Osteocyte (in vitro differentiated cells): ENCODE measurements at regions not wholly inside any gene's neighbourhood (a gene's known extent, or its start where the extent isn't known, plus 50 kb on each side); places are given as distances from the start of the nearest gene placed in this dataset.

Experiments
- DNase-seq: peaks from one replicate; pipeline ENCODE4 v3.0.0; 2021; ENCODE audit warnings: mixed read lengths; ENCODE audit not compliant: unreplicated experiment; ENCODE audit errors: extremely low spot score
- H3K27ac Mint-ChIP-seq: one replicate; pipeline ENCODE4 v1.8.0; 2021; ENCODE audit warnings: mild to moderate bottlenecking, mixed read lengths; ENCODE audit not compliant: unreplicated experiment
- H3K27me3 Mint-ChIP-seq: one replicate; pipeline ENCODE4 v1.8.0; 2021; ENCODE audit warnings: mixed read lengths; ENCODE audit not compliant: unreplicated experiment
- H3K36me3 Mint-ChIP-seq: one replicate; pipeline ENCODE4 v1.8.0; 2021; ENCODE audit warnings: mixed read lengths; ENCODE audit not compliant: unreplicated experiment
- H3K4me1 Mint-ChIP-seq: one replicate; pipeline ENCODE4 v1.8.0; 2021; ENCODE audit warnings: mixed read lengths; ENCODE audit not compliant: unreplicated experiment
- H3K4me3 Mint-ChIP-seq: one replicate; pipeline ENCODE4 v1.8.0; 2021; ENCODE audit warnings: mild to moderate bottlenecking, moderate library complexity, mixed read lengths; ENCODE audit not compliant: unreplicated experiment
- H3K9me3 Mint-ChIP-seq: one replicate; pipeline ENCODE4 v1.8.0; 2021; ENCODE audit warnings: mixed read lengths; ENCODE audit not compliant: unreplicated experiment
- TF ChIP-seq, protein P1 (sequence below): fragments of 200-600 bp; sonication (generic); IDR thresholded peaks from 2 replicates; pipeline ENCODE4 v1.5.0; 2021; ENCODE audit warnings: antibody characterized with exemption, mild to moderate bottlenecking, moderate library complexity

DNA sequence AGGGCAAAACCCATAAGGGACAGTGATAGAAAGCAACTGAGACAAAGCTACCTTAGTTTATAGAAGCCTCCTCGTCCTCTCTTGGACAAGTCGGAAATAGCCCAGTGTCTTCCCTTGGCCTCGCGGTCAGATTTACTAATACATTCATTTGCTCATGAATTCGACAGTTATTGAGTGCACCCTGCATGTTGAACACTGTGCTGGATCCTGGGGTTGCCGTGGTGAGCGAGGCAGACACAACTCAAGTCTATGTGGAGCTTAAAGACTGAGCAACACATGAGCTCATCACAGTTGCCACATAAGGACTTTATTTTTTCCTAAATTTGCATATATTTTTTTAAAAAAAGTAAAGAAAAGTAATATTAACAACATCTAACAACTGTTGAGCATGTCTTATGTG lies 411.1 kb upstream of the ITGA1 start:
- TF ChIP-seq, protein P1, sequence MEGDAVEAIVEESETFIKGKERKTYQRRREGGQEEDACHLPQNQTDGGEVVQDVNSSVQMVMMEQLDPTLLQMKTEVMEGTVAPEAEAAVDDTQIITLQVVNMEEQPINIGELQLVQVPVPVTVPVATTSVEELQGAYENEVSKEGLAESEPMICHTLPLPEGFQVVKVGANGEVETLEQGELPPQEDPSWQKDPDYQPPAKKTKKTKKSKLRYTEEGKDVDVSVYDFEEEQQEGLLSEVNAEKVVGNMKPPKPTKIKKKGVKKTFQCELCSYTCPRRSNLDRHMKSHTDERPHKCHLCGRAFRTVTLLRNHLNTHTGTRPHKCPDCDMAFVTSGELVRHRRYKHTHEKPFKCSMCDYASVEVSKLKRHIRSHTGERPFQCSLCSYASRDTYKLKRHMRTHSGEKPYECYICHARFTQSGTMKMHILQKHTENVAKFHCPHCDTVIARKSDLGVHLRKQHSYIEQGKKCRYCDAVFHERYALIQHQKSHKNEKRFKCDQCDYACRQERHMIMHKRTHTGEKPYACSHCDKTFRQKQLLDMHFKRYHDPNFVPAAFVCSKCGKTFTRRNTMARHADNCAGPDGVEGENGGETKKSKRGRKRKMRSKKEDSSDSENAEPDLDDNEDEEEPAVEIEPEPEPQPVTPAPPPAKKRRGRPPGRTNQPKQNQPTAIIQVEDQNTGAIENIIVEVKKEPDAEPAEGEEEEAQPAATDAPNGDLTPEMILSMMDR = no peak
- no peak overlapping the region for H3K4me3 Mint-ChIP-seq
- H3K27me3 Mint-ChIP-seq = no peaks in the 10 kb centered on the region
- no peaks in the 10 kb centered on the region for H3K4me1 Mint-ChIP-seq
- no peak overlapping the region for H3K27ac Mint-ChIP-seq
- no peaks in the 10 kb centered on the region for H3K36me3 Mint-ChIP-seq
- no peaks in the 10 kb centered on the region for H3K9me3 Mint-ChIP-seq
- DNase-seq = no peak

DNA sequence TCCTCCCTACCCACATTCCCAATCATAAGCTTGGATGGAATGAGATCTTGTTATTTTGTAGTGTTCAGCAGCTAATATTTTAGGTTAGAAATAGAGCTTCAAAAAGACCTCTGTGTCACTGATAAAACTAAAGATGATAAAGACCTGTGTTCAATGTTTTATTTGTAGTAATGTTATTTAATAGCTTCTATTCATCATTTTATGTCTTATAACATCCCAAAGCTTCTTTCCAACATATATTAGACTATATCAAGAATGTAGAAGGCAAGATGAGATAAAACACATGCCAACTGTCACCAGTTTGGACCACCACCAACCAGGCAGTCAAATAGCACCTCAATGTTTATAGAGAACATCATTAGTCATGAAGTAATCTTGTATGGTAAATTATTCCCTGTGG lies 409.5 kb upstream of the ITGA1 start:
- Mint-ChIP-seq H3K9me3 (no peaks in the 10 kb centered on the region), H3K4me1 (no peaks in the 10 kb centered on the region)

DNA sequence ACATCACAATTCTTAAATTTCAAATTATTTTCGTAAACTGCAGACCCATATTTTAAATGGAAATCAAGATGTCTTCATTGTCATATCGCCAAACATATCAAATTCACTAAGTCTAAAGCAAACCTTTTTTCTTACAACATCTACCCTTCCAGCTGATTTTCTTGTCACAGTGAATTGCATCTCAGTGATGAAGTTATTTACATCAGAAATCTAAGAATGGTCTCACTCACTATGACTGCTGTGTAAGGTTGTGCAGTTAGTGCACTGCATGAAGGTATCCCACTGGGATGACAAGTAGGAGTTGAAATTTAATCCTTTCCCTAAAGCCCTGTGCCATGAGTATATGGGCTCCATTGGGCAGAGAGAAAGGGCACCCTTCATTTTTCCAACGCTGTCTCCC lies 399.4 kb upstream of the ITGA1 start:
- Mint-ChIP-seq H3K4me1 (no peaks in the 10 kb centered on the region), H3K4me3 (no peak overlapping the region), H3K27me3 (peaks cover 18% of the 10 kb centered on the region), H3K36me3 (no peaks in the 10 kb centered on the region), H3K27ac (no peak overlapping the region), H3K9me3 (no peaks in the 10 kb centered on the region)
- no peak for DNase-seq
- TF ChIP-seq, protein P1 = no peak

More for the DNA sequence above, 409.5 kb upstream of the ITGA1 start:
- Mint-ChIP-seq H3K27me3 (no peaks in the 10 kb centered on the region), H3K36me3 (no peaks in the 10 kb centered on the region), H3K4me3 (no peak overlapping the region), H3K27ac (no peak overlapping the region)
- TF ChIP-seq, protein P1 = no peak
- no peak for DNase-seq

DNA sequence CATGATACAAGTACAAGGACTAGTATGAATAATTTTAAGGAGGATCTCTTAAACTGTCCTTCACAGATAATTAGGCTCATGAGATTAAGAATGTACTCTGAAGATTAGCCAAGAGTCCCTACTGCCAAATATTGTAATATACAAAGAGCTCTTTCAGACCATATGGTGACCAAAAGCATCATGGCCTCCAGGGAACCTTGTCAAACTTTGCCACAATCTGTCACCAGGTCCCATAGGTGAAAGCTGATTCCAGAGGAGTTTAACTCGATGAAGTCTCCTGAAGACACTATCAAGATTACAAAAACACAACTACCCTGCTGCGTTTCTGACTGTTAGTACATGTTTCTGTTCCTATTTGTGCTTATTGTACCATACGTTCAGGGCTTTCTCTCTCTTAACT lies 395.4 kb upstream of the ITGA1 start:
- Mint-ChIP-seq H3K27me3 (peaks cover 11% of the 10 kb centered on the region), H3K36me3 (no peaks in the 10 kb centered on the region), H3K4me3 (no peak overlapping the region), H3K9me3 (no peaks in the 10 kb centered on the region), H3K4me1 (no peaks in the 10 kb centered on the region), H3K27ac (no peak overlapping the region)
- DNase-seq = no peak
- TF ChIP-seq, protein P1 = no peak

DNA sequence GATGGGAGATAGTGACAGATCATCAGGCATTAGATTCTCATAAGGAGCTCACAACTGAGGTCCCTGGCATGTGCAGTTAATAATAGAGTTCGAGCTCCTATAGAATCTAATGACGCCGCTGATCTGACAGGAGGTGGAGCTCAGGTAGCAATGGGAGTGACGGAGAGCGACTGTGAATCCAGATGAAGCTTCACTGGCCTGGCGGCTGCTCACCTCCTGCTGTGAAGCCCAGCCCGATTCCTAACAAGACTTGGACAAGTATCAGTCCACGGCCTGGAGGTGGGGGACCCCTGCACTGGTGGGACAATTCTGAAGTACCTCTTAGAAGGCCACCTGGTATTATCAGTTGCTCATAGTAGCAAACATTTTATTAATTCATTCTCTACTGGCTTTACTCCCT lies 377.9 kb upstream of the ITGA1 start:
- Mint-ChIP-seq H3K4me3 (no peak overlapping the region), H3K36me3 (no peaks in the 10 kb centered on the region), H3K4me1 (no peaks in the 10 kb centered on the region), H3K27me3 (peaks cover 5% of the 10 kb centered on the region), H3K9me3 (no peaks in the 10 kb centered on the region), H3K27ac (no peak overlapping the region)
- DNase-seq = peak; percentile 62
- TF ChIP-seq, protein P1 = no peak
